ENCODE measurements at regions not wholly inside any gene's neighbourhood (a gene's known extent, or its start where the extent isn't known, plus 50 kb on each side); places are given as distances from the start of the nearest gene placed in this dataset.

GRCh38 chr16:61074324-61074723, 961.9 kb downstream of the CDH8 start:
- TF ChIP-seq, protein P1, sequence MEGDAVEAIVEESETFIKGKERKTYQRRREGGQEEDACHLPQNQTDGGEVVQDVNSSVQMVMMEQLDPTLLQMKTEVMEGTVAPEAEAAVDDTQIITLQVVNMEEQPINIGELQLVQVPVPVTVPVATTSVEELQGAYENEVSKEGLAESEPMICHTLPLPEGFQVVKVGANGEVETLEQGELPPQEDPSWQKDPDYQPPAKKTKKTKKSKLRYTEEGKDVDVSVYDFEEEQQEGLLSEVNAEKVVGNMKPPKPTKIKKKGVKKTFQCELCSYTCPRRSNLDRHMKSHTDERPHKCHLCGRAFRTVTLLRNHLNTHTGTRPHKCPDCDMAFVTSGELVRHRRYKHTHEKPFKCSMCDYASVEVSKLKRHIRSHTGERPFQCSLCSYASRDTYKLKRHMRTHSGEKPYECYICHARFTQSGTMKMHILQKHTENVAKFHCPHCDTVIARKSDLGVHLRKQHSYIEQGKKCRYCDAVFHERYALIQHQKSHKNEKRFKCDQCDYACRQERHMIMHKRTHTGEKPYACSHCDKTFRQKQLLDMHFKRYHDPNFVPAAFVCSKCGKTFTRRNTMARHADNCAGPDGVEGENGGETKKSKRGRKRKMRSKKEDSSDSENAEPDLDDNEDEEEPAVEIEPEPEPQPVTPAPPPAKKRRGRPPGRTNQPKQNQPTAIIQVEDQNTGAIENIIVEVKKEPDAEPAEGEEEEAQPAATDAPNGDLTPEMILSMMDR (IDR thresholded peaks at IDR 0.05): no peak
- TF ChIP-seq POLR2A (IDR thresholded peaks at IDR 0.05): no peak

All from testis (tissue), 2 donors.